Dermis blood vessel endothelial cell (primary cell): ENCODE measurements at regions not wholly inside any gene's neighbourhood (a gene's known extent, or its start where the extent isn't known, plus 50 kb on each side); places are given as distances from the start of the nearest gene placed in this dataset.

Experiments
- DNase-seq: peaks from one replicate; pipeline ENCODE4 v3.0.0; 2010

- DNase-seq: no peak
Observed at GRCh38 chr10:118175148-118175547, 128.4 kb upstream of the RAB11FIP2 start.

- no peak for DNase-seq
Observed at GRCh38 chr10:118173296-118173695, 126.6 kb upstream of the RAB11FIP2 start.

GRCh38 chr10:118171861-118172260, 125.1 kb upstream of the RAB11FIP2 start:
- no peak for DNase-seq

GRCh38 chr10:118167056-118167700, 120.4 kb upstream of the RAB11FIP2 start:
- no peak for DNase-seq

GRCh38 chr10:118163217-118163616, 116.5 kb upstream of the RAB11FIP2 start:
- DNase-seq: no peak

- DNase-seq: no peak
Observed at GRCh38 chr10:118161461-118162246, 114.9 kb upstream of the RAB11FIP2 start.

- DNase-seq: no peak
Observed at GRCh38 chr10:118153287-118153686, 106.5 kb upstream of the RAB11FIP2 start.

GRCh38 chr10:118151461-118151860, 104.7 kb upstream of the RAB11FIP2 start:
- DNase-seq: no peak

- no peak for DNase-seq
Observed at GRCh38 chr10:118148247-118148646, 101.5 kb upstream of the RAB11FIP2 start.

- DNase-seq: no peak
Observed at GRCh38 chr10:118145256-118145655, 98.5 kb upstream of the RAB11FIP2 start.

- DNase-seq: no peak
Observed at GRCh38 chr10:118141471-118141870, 94.7 kb upstream of the RAB11FIP2 start.

- DNase-seq: no peak
Observed at GRCh38 chr10:118139321-118139720, 92.6 kb upstream of the RAB11FIP2 start.

- no peak for DNase-seq
Observed at GRCh38 chr10:118128675-118129074, 81.9 kb upstream of the RAB11FIP2 start.

GRCh38 chr10:118118716-118119115, 72.0 kb upstream of the RAB11FIP2 start:
- no peak for DNase-seq

GRCh38 chr10:118116715-118117449, 70.1 kb upstream of the RAB11FIP2 start:
- DNase-seq: no peak

GRCh38 chr10:118116362-118116714, 69.6 kb upstream of the RAB11FIP2 start:
- DNase-seq: no peak

- no peak for DNase-seq
Observed at GRCh38 chr10:118115701-118116100, 69.0 kb upstream of the RAB11FIP2 start.

- DNase-seq: no peak
Observed at GRCh38 chr10:118114992-118115391, 68.3 kb upstream of the RAB11FIP2 start.

- DNase-seq: no peak
Observed at GRCh38 chr10:118112543-118113125, 65.9 kb upstream of the RAB11FIP2 start.

GRCh38 chr10:118110750-118111149, 64.0 kb upstream of the RAB11FIP2 start:
- no peak for DNase-seq

- DNase-seq: no peak
Observed at GRCh38 chr10:118108194-118109026, 61.7 kb upstream of the RAB11FIP2 start.

GRCh38 chr10:118107541-118107940, 60.8 kb upstream of the RAB11FIP2 start:
- no peak for DNase-seq
